Activated gamma-delta T cell (primary cell): ENCODE measurements at regions not wholly inside any gene's neighbourhood (a gene's known extent, or its start where the extent isn't known, plus 50 kb on each side); places are given as distances from the start of the nearest gene placed in this dataset.

Source experiments
- DNase-seq: peaks from one replicate; lab custom pipeline; 2025; lab: John Stamatoyannopoulos, UW

GRCh38 chr5:98664736-98665135 is 108.7 kb upstream of the RGMB start:
- no peak for DNase-seq

DNA sequence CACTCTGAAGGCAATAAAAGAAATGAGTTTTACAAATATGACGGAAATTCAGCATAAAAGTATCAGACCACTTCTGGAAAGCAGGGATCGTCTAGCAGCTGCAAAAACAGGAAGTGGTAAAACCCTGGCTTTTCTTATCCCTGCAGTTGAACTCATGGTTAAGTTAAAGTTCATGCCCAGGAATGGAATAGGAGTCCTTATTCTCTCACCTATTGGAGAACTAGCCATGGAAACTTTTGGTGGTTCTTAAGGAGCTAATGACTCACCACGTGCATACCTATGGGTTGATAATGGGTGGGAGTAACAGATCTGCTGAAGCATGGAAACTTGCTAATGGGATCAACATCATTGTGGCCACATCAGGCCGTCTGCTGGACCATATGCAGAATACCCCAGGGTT is 93.5 kb upstream of the RGMB start:
- no peak for DNase-seq

DNA sequence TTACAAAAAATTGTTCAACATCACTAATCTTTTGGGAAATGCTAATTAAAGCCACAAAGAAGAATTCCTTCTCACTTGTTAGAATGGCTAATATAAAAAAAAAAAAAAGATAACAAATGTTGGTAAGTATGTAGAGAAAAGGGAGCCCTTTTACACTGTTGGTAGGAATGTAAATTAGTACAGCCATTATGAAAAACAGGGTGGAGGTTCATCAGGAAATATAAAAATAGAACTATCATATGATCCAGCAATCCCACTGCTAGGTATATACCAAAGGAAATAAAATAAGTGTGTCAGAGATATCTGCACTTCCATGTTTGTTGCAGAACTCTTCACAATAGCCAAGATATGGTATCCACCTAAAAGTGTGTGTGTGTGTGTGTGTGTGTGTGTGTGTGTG is 83.5 kb upstream of the RGMB start:
- no peak for DNase-seq

GRCh38 chr5:98694902-98695301 is 78.6 kb upstream of the RGMB start:
- DNase-seq = no peak

GRCh38 chr5:98698359-98698758 is 75.1 kb upstream of the RGMB start:
- DNase-seq = no peak

GRCh38 chr5:98700730-98701129 is 72.7 kb upstream of the RGMB start:
- no peak for DNase-seq

DNA sequence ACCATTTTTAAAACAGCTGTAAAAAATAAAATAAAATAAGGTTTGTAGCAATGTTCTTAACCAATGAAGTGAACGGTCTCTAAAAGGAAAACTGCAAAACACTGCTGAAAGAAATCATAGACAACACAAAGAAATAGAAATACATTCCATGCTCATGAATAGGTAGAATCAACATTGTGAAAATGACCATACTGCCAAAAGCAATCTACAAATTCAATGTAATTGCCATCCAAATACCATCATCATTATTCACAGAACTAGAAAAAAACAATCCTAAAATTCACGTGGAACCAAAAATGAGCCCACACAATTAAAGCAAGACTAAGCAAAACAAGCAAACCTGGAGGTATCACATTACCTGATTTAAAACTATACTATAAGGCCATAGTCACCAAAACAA is 67.6 kb upstream of the RGMB start:
- no peak for DNase-seq

- no peak for DNase-seq
Observed at GRCh38 chr5:98709681-98710080, 63.8 kb upstream of the RGMB start.

GRCh38 chr5:98713027-98713426 is 60.4 kb upstream of the RGMB start:
- DNase-seq = no peak

- DNase-seq = no peak
Observed at GRCh38 chr5:98713856-98714255, 59.6 kb upstream of the RGMB start.

- DNase-seq = no peak
Observed at GRCh38 chr5:98714710-98715288, 58.7 kb upstream of the RGMB start.

- DNase-seq = no peak
Observed at GRCh38 chr5:98721231-98721928, 52.1 kb upstream of the RGMB start.

DNA sequence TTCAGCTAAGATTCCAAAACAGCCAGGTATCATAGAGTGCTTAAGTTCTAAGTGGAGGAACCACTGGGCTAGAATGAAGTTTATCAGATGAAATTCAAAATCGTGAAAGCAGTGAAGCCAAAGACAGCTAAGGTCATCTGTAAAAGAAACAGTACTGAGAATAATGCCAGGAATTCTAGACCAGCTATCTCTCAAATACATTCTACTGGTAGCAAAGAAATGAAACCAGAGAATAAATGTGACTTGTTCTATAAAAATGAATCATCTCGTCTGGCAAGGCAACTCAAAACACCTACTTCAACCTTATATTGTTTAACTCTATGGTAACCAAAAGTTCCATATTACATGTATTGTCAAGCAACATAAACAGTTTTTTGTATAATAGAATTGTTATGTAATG is 51.3 kb upstream of the RGMB start:
- DNase-seq = no peak

DNA sequence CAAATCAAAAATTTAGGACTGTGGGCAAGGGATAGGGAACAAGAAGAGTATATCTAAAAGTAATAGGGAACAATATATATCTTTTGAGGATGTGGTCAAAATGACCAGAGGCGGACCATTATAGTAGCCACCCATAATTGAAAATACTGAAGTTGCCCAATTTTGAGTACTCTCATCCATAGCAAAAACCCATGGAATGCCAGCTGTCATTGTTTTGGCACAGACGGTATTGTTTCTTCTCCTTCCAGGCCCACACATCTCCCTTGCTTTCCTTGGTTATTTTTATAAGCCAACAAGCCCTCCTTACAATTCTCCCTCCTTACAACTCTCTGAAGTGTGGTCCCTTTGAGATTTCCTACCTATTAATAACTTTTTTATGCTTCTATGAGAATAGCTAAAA is 50.4 kb upstream of the RGMB start:
- no peak for DNase-seq
